Ovary (tissue), 3 donors: ENCODE measurements at regions not wholly inside any gene's neighbourhood (a gene's known extent, or its start where the extent isn't known, plus 50 kb on each side); places are given as distances from the start of the nearest gene placed in this dataset.

Source experiments
- CTCF ChIP-seq, 3 donors: fragments of 450-650 bp in 2 of 3; fragments of 200-600 bp in 1 of 3; IDR thresholded peaks; one replicate each; pipeline versions ENCODE4 v1.5.1 to v1.8.0; 2016 to 2022; ENCODE audit warnings: antibody characterized with exemption in 3 of 3, mild to moderate bottlenecking in 1 of 3
- EP300 ChIP-seq: sonication (generic); formaldehyde crosslinking; IDR thresholded peaks from one replicate; pipeline ENCODE4 v1.6.1; 2017; ENCODE audit warnings: antibody characterized with exemption
- POLR2A ChIP-seq: fragments of 450-650 bp; IDR thresholded peaks from one replicate; pipeline ENCODE4 v1.6.1; 2017; ENCODE audit warnings: antibody characterized with exemption, mild to moderate bottlenecking, moderate library complexity
- donor health status: DM: no; HTN: no; CAD: no.

- TF ChIP-seq CTCF (IDR thresholded peaks at IDR 0.05): no peak
- no peak for TF ChIP-seq POLR2A
- no peak for TF ChIP-seq EP300
Measured at GRCh38 chr5:3122985-3123762, 371.7 kb upstream of the IRX2 start.
